Adipocyte (in vitro differentiated cells): ENCODE measurements at regions not wholly inside any gene's neighbourhood (a gene's known extent, or its start where the extent isn't known, plus 50 kb on each side); places are given as distances from the start of the nearest gene placed in this dataset.

Source experiments
- DNase-seq: peaks from one replicate; pipeline ENCODE4 v3.0.0-alpha.2; 2015; ENCODE audit warnings: low read depth
- H3K27me3 ChIP-seq: replicated peaks from 2 replicates; pipeline ENCODE4 v1.7.0; 2013; ENCODE audit warnings: mild to moderate bottlenecking, low read length, moderate library complexity; ENCODE audit not compliant: control insufficient read depth, insufficient read depth
- H3K36me3 ChIP-seq: 2 replicates; pipeline ENCODE4 v1.7.0; 2013; ENCODE audit warnings: low read length, mild to moderate bottlenecking, moderate library complexity; ENCODE audit not compliant: control insufficient read depth, insufficient read depth, severe bottlenecking
- H3K4me1 ChIP-seq: 2 replicates; pipeline ENCODE4 v1.7.0; 2013; ENCODE audit warnings: mild to moderate bottlenecking, low read length, moderate library complexity; ENCODE audit not compliant: control insufficient read depth, insufficient read depth
- H3K4me3 ChIP-seq: 2 replicates; pipeline ENCODE4 v1.7.0; 2013; ENCODE audit warnings: mild to moderate bottlenecking, low read length, moderate library complexity
- H3K9ac ChIP-seq: 2 replicates; pipeline ENCODE4 v1.7.0; 2013; ENCODE audit warnings: mild to moderate bottlenecking, low read length, moderate library complexity
- H3K9me3 ChIP-seq: 2 replicates; pipeline ENCODE4 v1.7.0; 2013; ENCODE audit warnings: mild to moderate bottlenecking, low read length, moderate library complexity; ENCODE audit not compliant: control insufficient read depth

GRCh38 chr2:157191186-157191585 is 66.3 kb upstream of the GALNT5 start:
- Histone ChIP-seq H3K9ac (no peak overlapping the region), H3K36me3 (no peaks in the 10 kb centered on the region), H3K4me1 (peaks cover 13% of the 10 kb centered on the region), H3K27me3 (no peaks in the 10 kb centered on the region), H3K4me3 (no peak overlapping the region), H3K9me3 (no peaks in the 10 kb centered on the region)
- no peak for DNase-seq

GRCh38 chr2:157192445-157193423 is 64.8 kb upstream of the GALNT5 start:
- H3K36me3 ChIP-seq, result no peaks in the 10 kb centered on the region
- H3K27me3 ChIP-seq, result no peaks in the 10 kb centered on the region
- no peak overlapping the region for H3K9ac ChIP-seq
- H3K9me3 ChIP-seq, result no peaks in the 10 kb centered on the region
- H3K4me3 ChIP-seq, result no peak overlapping the region
- H3K4me1 ChIP-seq, result peaks cover 13% of the 10 kb centered on the region
- DNase-seq, result no peak

GRCh38 chr2:157193461-157193860 is 64.0 kb upstream of the GALNT5 start:
- Histone ChIP-seq H3K4me3 (no peak overlapping the region), H3K9me3 (no peaks in the 10 kb centered on the region), H3K4me1 (peaks cover 13% of the 10 kb centered on the region), H3K36me3 (no peaks in the 10 kb centered on the region), H3K9ac (peak overlapping the region; percentile 55), H3K27me3 (no peaks in the 10 kb centered on the region)
- DNase-seq, result no peak

GRCh38 chr2:157194097-157194688 is 63.3 kb upstream of the GALNT5 start:
- H3K36me3 ChIP-seq, result no peaks in the 10 kb centered on the region
- no peaks in the 10 kb centered on the region for H3K27me3 ChIP-seq
- peaks cover 13% of the 10 kb centered on the region for H3K4me1 ChIP-seq
- peak overlapping the region; percentile 55 for H3K9ac ChIP-seq
- no peaks in the 10 kb centered on the region for H3K9me3 ChIP-seq
- DNase-seq, result peak; percentile 87
- H3K4me3 ChIP-seq, result no peak overlapping the region

GRCh38 chr2:157194844-157195243 is 62.7 kb upstream of the GALNT5 start:
- H3K27me3 ChIP-seq, result no peaks in the 10 kb centered on the region
- H3K9me3 ChIP-seq, result no peaks in the 10 kb centered on the region
- H3K36me3 ChIP-seq, result no peaks in the 10 kb centered on the region
- DNase-seq, result peak; percentile 45
- H3K4me1 ChIP-seq, result peaks cover 13% of the 10 kb centered on the region
- H3K4me3 ChIP-seq, result no peak overlapping the region
- peak overlapping the region; percentile 26 for H3K9ac ChIP-seq

- H3K9ac ChIP-seq, result no peak overlapping the region
- H3K4me3 ChIP-seq, result no peak overlapping the region
- no peak for DNase-seq
- no peaks in the 10 kb centered on the region for H3K36me3 ChIP-seq
- H3K27me3 ChIP-seq, result no peaks in the 10 kb centered on the region
- H3K4me1 ChIP-seq, result peaks cover 13% of the 10 kb centered on the region
- no peaks in the 10 kb centered on the region for H3K9me3 ChIP-seq
Measured at GRCh38 chr2:157196956-157197355, 60.5 kb upstream of the GALNT5 start.

GRCh38 chr2:157197848-157198247 is 59.7 kb upstream of the GALNT5 start:
- Histone ChIP-seq H3K9ac (no peak overlapping the region), H3K27me3 (no peaks in the 10 kb centered on the region), H3K4me3 (no peak overlapping the region), H3K4me1 (peaks cover 13% of the 10 kb centered on the region), H3K9me3 (no peaks in the 10 kb centered on the region), H3K36me3 (no peaks in the 10 kb centered on the region)
- DNase-seq, result no peak

GRCh38 chr2:157203651-157204050 is 53.9 kb upstream of the GALNT5 start:
- Histone ChIP-seq H3K4me3 (no peak overlapping the region), H3K9ac (no peak overlapping the region), H3K9me3 (no peaks in the 10 kb centered on the region), H3K27me3 (no peaks in the 10 kb centered on the region), H3K4me1 (no peaks in the 10 kb centered on the region), H3K36me3 (no peaks in the 10 kb centered on the region)
- DNase-seq, result no peak

GRCh38 chr2:157204401-157204800 is 53.1 kb upstream of the GALNT5 start:
- Histone ChIP-seq H3K4me3 (no peak overlapping the region), H3K36me3 (no peaks in the 10 kb centered on the region), H3K27me3 (no peaks in the 10 kb centered on the region), H3K9me3 (no peaks in the 10 kb centered on the region), H3K9ac (no peak overlapping the region), H3K4me1 (no peaks in the 10 kb centered on the region)
- DNase-seq, result no peak

- Histone ChIP-seq H3K9ac (no peak overlapping the region), H3K27me3 (no peaks in the 10 kb centered on the region), H3K36me3 (no peaks in the 10 kb centered on the region), H3K9me3 (no peaks in the 10 kb centered on the region), H3K4me1 (no peaks in the 10 kb centered on the region), H3K4me3 (no peak overlapping the region)
- no peak for DNase-seq
Measured at GRCh38 chr2:157206916-157207315, 50.6 kb upstream of the GALNT5 start.
